RPMI7951 (cell line): ENCODE measurements at regions not wholly inside any gene's neighbourhood (a gene's known extent, or its start where the extent isn't known, plus 50 kb on each side); places are given as distances from the start of the nearest gene placed in this dataset.

Experiments
- DNase-seq: peaks from one replicate; pipeline ENCODE4 v3.0.0-alpha.2; 2012; ENCODE audit warnings: low read depth

- DNase-seq, result no peak
Observed at GRCh38 chr20:60424267-60424902, 466.2 kb downstream of the CDH26 start.

GRCh38 chr20:60427516-60427915 lies 469.3 kb downstream of the CDH26 start:
- no peak for DNase-seq

GRCh38 chr20:60428651-60429050 lies 470.4 kb downstream of the CDH26 start:
- no peak for DNase-seq

- DNase-seq, result no peak
Observed at GRCh38 chr20:60430516-60431001, 472.3 kb downstream of the CDH26 start.

GRCh38 chr20:60431349-60431748 lies 473.1 kb downstream of the CDH26 start:
- DNase-seq, result no peak

GRCh38 chr20:60437418-60437817 lies 479.2 kb downstream of the CDH26 start:
- DNase-seq, result no peak

- no peak for DNase-seq
Observed at GRCh38 chr20:60446267-60447111, 488.3 kb downstream of the CDH26 start.

- DNase-seq, result no peak
Observed at GRCh38 chr20:60447703-60448102, 489.5 kb downstream of the CDH26 start.

- DNase-seq, result no peak
Observed at GRCh38 chr20:60453388-60454246, 495.4 kb downstream of the CDH26 start.

GRCh38 chr20:60454491-60454890 lies 496.3 kb downstream of the CDH26 start:
- no peak for DNase-seq

GRCh38 chr20:60455272-60455671 lies 497.0 kb downstream of the CDH26 start:
- no peak for DNase-seq

- DNase-seq, result no peak
Observed at GRCh38 chr20:60459212-60459611, 501.0 kb downstream of the CDH26 start.

GRCh38 chr20:60461993-60462392 lies 503.8 kb downstream of the CDH26 start:
- DNase-seq, result no peak

- DNase-seq, result no peak
Observed at GRCh38 chr20:60463798-60464197, 505.6 kb downstream of the CDH26 start.

GRCh38 chr20:60465439-60465838 lies 507.2 kb downstream of the CDH26 start:
- DNase-seq, result no peak

GRCh38 chr20:60465993-60466686 lies 507.9 kb downstream of the CDH26 start:
- no peak for DNase-seq

- no peak for DNase-seq
Observed at GRCh38 chr20:60466687-60467022, 508.4 kb downstream of the CDH26 start.

- DNase-seq, result no peak
Observed at GRCh38 chr20:60467078-60467477, 508.9 kb downstream of the CDH26 start.

GRCh38 chr20:60467771-60468170 lies 509.5 kb downstream of the CDH26 start:
- no peak for DNase-seq

- DNase-seq, result no peak
Observed at GRCh38 chr20:60469829-60470228, 511.6 kb downstream of the CDH26 start.

GRCh38 chr20:60470366-60470765 lies 512.1 kb downstream of the CDH26 start:
- DNase-seq, result no peak

GRCh38 chr20:60473211-60473610 lies 515.0 kb downstream of the CDH26 start:
- DNase-seq, result no peak
